ENCODE measurements at regions not wholly inside any gene's neighbourhood (a gene's known extent, or its start where the extent isn't known, plus 50 kb on each side); places are given as distances from the start of the nearest gene placed in this dataset.

DNA sequence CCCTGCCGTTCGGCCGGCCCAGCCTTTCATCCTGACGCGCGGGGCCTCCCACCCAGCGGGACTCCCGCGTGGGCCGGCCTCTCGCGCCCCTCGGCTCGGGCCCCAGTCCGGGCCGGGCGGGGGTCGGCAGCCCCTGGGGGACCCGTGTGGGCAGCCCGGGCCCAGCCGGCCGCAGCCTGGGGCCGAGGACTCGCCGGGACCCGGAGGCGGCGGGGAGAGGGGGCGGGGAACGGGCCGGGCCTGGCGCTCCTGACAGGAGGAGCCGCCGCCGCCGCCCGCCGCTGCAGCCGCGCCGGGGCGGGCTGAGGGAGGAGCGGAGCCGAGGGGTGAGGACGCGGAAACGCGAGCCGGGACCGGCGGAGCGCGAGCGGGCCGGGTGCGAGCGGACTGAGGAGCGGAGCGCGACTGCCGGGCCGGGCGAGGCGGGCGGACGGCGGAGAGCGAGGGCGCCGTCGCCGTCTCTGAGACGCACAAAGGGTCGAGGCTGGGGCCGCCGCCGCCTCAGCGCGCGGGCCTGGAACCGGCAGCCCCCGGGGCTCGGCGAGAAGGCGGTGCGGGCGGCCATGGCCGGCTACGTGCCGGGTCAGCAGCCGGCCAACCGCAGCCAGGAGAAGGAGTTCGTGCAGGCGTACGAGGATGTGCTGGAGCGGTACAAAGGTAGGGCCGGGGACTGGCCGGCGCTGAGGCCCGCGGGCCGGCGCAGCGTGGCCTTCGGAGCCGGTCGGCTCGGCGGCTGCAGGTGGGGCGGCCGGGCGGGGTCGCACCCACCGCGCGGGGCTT lies 79.1 kb downstream of the NDUFS5 start:
- TF ChIP-seq, protein P1, sequence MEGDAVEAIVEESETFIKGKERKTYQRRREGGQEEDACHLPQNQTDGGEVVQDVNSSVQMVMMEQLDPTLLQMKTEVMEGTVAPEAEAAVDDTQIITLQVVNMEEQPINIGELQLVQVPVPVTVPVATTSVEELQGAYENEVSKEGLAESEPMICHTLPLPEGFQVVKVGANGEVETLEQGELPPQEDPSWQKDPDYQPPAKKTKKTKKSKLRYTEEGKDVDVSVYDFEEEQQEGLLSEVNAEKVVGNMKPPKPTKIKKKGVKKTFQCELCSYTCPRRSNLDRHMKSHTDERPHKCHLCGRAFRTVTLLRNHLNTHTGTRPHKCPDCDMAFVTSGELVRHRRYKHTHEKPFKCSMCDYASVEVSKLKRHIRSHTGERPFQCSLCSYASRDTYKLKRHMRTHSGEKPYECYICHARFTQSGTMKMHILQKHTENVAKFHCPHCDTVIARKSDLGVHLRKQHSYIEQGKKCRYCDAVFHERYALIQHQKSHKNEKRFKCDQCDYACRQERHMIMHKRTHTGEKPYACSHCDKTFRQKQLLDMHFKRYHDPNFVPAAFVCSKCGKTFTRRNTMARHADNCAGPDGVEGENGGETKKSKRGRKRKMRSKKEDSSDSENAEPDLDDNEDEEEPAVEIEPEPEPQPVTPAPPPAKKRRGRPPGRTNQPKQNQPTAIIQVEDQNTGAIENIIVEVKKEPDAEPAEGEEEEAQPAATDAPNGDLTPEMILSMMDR (IDR thresholded peaks at IDR 0.05) = no peak
- TF ChIP-seq POLR2AphosphoS5 (IDR thresholded peaks at IDR 0.05) = no peak
- TF ChIP-seq EP300 (IDR thresholded peaks at IDR 0.05) = no peak
